GM19328 (cell line): ENCODE measurements at regions not wholly inside any gene's neighbourhood (a gene's known extent, or its start where the extent isn't known, plus 50 kb on each side); places are given as distances from the start of the nearest gene placed in this dataset.

Experiments used
- ATAC-seq: cut with Tn5 transposase; IDR thresholded peaks from one replicate; pipeline ENCODE4 v1.9.1; 2021; ENCODE audit warnings: mild to moderate bottlenecking, moderate library complexity; ENCODE audit not compliant: unreplicated experiment

DNA sequence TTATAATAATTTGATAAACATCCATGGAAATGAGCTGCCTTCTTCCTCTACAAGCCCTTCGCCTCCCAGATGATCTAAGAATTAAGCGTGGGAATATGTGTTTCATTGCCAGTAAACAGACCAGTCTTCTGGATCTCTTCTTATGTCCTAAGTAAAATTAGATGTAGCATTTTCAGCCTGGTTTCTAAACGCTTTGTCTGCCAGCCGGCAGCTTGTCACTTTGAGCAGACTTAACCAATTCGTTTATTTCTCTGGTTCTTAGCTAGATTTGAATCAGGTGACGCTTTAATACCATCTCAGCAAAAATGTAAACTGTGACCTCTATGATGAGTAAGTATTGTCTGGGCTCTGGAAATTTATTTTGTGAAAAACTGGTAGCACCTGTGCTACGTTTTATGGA lies 380.6 kb upstream of the NUDT12 start:
- no peak for ATAC-seq

DNA sequence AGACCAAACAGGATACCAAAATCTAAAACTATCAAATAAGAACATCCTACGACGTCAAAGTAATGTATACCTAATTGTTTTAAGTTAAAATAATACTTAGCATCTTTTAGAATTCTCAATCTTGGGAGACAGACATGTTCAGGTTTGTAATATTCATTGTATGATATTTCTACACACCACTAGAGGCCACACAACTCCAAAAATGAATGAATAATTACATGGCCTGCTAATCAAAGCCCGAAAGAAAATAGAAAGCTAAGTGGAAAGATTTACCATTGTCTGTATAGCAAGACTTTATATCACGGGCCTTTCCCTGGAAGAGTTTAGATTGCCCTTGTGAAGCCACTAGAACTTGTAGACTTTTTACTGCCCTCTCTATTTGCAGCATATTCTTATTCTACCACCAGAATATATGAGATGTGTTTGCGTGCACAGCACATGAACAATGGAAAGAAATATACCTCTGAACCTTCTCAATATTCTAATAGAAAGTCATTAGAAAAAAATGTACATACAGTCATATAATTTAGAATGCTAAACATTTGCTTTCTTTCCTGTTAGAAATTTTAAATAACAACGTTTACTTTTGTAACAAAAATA lies 380.1 kb upstream of the NUDT12 start:
- ATAC-seq, result no peak

DNA sequence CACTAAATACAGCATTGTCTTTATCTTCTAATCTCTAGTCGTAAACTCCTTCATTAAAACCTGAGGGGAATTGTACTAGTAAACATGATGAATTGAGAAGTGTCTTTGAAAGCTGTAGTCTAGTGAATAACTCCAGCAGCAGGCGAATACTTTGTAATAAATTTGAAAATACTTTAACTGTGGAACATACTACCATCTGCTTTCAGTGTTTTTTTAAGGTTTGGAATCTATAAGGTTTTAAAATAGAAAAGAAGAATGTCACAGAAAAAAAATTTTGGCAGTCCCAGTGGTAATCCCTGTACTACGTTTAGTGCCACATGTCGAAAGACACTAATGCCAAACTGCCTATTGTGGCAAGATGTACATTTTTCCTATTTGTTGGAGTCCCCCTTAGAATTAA lies 379.0 kb upstream of the NUDT12 start:
- ATAC-seq, result no peak

DNA sequence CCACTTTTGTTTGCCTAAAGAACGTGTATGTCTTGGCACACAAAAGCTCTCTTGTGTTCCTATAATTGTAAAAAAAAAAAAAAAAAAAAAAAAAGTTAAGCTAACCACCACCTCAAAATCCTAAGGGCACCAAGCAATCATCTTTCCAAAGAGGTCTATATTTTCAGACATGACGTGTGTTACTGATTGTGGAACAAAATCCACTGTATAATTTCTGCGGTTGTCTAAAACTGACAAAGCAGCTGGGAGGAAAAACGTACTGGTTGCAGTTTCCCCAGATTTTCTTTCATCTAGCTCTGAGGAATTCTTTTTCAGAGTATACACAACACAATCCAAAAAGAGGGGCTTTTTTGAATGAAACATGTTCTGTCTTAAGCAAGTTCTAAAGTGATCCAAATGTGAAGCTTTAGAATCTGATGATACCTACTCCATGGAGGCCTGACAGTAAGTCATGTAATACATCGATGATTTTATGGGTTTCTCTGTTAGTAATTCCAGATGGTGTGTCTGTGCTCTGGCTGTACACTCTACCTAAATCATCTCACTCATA lies 375.6 kb upstream of the NUDT12 start:
- no peak for ATAC-seq

DNA sequence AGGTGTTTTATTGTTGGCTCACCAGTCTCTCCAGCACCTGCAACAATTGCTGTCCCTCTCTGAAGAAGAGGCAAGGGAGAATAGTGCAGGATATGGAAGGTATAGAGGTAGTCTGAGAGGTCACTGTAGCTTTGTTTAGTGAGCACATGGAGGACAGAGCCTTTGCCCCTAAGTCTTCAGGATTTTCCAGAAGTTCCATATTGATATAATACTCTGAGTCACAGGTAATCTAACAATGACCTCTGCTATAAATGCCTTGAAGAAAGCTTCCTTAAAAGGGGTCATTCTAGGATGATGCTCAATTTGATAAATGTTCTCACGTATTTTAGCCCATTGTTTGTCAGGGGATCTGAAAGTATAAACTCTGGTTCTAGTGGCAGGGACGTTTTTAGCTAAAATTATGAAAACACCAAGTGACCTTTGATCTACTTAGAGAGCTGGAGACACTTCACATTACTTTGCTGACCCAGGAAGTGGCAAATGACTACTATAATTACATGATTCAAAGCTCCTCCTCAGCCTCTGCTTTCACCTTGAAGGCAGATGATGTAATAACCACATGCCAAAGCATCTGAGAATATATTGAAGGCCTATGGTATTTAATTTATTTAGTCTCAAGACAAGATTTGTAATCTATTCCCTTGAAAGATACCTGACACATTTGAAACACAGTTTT lies 366.9 kb upstream of the NUDT12 start:
- no peak for ATAC-seq

DNA sequence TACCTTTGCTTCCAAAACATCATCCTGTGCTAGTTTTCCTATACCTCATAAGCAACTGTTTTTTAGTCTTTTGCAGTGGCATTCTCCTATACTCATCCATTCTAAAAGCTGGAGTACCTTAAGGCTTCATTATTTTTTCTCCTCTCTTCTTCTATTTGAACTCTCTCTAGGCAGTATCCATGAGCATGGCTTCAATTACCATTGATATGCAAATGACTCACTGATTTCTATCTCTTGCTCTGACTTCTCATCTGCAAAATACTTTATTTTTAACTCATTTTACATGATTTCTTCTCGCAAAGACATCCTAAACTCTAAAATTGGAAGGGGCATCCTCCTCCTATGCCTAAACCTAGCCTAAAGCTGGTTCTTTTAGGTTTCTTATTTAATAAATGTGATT lies 365.1 kb upstream of the NUDT12 start:
- ATAC-seq, result no peak

DNA sequence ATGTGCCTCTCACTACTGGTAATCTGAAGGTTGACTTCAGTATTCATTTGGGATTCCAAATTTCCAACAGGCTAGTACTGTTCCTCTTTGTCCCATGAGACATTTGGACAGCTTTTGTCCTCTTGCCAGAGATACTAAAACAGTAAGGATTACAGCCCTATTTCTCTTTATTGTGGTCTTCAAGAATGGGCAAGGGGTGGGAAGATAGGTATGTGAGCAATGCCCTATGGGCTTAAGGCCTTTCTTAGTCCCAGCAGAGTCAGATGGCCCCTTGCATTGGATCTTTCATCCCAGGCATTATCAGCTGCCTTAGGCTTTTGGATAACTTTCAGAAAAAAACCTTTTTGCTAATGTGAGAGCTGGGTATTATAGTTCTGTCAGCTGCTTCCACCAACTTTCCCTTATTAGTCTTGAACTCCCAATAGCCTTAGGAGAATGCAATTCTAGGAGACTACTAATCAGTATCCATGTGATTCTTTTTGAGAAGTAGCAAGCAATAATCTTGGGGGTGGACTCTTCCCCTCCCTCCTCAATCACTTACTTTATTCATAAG lies 361.1 kb upstream of the NUDT12 start:
- no peak for ATAC-seq

DNA sequence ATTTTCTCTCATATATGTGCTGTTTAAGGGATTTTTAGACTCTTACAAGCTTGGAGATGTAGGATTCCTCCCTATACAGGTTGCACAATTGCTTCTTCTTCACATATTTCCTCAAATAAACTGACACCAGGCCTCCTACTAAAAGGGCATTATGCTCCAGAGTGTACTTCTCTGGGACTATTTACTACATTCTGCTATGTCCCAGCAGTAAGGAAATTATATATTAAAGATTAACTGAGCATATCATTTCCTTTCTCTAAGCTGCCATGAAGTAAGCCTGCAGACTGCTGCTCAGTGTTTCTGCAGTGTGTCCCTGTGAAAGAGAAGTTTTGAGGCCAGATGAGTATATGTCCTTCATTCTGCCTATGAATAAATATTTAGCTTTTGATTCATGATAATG lies 356.9 kb upstream of the NUDT12 start:
- no peak for ATAC-seq

DNA sequence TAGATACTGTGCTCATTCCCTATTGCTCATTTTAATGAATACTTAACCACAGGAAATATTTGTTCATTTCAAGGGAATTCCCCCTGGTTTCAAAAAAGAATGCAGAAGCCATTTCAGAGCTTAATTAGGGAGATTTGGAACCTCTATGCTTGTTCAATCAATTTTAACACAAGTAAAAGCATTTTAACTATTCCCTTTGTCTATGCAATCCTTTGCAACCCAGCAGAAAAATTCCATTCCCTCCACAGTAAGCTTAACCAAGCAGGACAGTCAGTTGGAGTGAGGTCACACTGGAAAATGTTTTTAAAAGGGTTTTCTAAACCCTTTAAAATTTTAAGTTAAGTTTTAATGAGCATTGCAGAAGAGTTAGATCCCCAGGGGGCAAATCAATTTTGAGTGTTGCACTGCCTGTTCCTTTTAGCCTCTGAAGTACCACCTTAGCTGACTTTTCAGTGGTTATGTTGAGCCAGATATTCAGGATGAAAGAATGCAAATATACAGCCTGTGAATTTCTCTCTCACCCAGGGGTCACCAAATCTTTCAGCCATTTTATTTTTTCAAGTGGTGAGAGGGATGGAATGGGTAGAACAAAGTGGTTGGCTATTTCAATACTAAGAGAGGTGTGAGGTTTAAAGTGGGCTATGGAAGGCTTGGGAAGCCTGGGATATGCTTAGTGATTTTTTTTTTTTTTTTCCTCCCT lies 356.2 kb upstream of the NUDT12 start:
- ATAC-seq, result no peak

DNA sequence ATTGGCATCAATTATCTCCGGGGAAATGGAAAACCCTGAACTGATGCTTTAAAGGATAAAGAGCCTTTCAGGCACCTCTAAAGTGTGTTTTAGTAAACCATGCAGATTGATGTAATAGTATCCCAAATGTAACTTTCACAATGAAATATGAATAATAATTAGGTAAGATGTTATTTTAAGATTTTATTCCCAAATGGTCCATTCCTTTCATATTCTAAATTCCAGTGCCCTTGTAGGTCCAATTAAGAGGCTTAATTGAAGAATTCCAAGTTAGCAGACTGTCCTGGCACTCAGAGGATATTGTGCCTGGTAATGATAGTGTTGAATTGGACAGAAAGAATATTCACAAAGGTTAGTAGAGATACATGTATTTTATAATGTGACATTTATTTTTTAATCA lies 352.5 kb upstream of the NUDT12 start:
- no peak for ATAC-seq

DNA sequence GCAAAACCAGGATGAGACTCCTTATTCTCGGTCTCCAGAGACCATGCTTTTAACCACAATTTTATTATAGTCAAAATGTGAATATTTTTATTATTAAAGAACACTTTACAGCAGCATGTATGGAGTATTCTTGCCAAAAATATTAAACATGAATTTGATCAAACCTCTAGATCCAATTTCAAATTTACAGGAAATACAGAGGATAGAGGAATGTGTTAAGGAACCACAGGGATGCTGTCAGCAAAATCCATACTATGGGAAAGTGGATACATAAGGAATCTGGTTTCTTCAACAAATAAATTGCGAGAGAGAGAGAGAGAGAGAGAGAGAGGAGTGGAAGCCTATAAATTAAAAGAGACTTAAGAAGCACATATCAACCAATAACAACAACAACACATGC lies 348.2 kb upstream of the NUDT12 start:
- ATAC-seq, result no peak

DNA sequence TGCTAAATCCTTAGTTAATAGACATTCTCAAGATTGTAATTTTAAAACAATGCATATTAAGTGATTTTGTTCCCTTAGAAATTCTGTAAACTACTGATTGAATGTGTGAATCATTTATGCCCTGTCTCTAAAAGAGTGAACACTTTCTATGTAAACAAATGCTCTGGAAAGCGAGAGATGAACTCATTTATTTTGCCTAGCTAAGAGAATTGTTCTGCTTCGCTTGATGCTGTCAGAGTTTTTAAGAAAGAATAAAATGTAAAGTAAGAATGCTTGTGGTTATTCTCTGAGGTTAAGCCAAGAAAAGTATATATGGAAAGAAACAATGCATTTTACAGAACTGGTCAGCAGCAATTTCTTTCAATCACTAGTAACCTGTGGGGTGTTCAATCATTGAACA lies 347.4 kb upstream of the NUDT12 start:
- ATAC-seq, result no peak

DNA sequence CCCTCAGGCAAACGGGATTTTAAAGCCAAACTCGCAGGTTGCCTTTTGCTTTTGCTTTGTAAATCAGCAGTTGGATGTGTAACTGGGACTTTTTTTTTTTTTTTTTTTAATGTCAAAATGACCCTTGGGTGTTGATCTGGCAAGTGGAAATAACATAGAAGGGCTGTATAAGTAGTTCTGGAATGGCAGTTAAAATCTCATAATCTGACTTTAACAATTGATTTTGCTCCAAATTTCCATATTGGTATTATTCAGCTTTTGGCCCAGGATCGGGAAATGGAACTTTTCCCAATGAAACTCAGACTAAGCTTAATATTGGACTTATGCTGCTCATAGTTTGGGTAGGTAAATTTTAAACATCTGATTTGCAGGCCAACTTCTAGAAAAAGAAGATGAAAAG lies 346.8 kb upstream of the NUDT12 start:
- no peak for ATAC-seq

DNA sequence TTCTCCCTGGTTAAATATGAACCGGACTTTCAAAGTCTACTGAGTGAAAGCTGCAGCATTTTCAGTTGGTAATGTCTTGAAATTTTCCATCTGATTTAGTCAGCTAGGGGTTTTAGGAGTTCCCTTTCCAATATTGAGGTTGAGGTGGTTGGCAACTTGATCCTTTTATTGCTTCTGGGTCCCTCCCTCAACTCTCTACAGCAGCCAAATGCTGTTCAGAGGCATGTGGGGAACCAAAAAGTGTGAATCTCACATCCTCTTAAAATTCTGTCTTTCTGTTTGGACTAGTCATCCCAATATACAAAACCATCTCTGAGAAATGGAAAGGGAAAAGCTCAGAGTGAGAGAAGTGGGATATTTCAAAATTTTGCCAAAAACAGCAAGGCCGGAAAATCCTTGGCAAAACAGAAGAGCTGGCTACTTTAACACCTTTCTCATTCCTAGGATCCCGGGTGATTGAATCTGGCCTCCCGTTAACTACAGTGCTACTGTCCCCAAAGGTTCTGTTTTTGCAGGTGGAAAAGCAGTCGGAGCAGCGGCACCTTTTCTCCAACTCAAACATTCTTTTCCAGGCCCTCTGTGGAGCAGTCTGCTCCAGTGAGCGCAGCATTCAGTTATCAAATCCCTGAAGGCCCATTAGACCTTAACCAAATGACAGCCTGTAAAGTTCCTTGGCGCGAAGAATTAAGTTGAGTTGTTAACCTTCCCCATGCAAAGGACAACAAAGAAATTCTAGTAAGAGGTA lies 345.9 kb upstream of the NUDT12 start:
- no peak for ATAC-seq

DNA sequence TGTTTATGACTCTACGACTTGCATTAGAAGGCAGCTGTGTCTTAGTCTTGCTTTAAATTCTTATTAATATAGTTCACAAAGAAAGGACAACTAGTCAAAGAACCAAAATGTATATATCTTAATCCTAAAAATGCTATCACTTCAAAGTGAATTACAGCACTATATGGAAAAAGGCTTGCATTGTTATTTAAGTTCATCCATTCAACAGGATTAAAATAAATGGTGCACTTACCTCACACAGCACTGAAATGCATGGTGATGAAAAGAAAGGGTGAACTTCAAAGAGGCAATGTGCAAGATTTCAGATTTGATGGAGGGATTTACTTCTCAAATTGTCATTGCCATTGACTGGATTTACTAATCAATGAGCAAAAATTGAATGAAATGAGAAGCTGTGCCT lies 344.4 kb upstream of the NUDT12 start:
- no peak for ATAC-seq

DNA sequence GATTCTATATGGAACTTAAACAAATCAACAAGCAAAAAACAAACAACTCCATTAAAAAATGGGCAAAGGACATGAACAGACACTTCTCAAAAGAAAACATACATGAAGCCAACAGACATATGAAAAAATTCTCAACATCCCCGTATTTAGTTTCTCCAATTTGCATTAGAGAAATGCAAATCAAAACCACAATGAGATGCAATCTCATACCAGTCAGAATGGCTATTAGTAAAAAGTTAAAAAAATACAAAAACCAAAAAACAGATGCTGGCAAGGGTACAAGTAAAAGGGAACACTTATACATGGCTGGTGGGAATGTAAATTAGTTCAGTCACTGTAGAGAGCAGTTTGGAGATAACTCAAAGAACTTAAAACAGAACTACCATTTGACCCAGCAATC lies 342.1 kb upstream of the NUDT12 start:
- ATAC-seq, result no peak

DNA sequence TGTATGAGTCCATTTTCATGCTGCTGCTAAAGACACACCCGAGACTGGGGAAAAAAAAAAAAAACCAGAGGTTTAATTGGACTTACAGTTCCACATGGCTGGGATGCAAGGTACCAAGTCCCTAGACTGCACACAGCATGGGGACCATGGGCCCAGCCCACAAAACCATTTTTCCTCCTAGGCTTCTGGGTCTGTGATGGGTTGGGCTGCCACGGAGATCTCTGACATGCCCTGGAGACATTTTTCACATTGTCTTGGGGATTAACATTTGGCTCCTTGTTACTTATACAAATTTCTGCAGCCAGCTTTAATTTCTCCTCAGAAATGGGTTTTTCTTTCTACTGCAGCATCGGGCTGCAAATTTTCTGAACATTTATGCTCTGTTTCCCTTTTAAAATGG lies 340.3 kb upstream of the NUDT12 start:
- no peak for ATAC-seq

DNA sequence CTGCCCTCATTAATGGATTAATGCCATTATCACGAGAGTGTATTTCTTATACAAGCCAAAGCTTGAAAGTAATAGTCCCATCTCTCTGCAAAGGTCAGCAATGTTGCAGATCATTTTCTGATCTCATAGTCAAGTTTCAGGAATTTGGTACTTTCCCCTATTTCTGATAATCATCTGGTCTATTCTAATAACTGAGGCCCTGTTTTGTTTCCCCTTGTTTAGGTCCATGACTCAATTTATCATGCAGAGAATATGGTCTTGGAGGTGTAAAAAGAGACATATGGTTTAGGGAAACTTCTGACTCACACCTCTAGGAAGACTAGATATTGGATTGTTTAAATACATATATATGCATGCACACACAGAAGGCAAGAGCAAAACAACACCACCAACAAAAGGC lies 339.3 kb upstream of the NUDT12 start:
- no peak for ATAC-seq

DNA sequence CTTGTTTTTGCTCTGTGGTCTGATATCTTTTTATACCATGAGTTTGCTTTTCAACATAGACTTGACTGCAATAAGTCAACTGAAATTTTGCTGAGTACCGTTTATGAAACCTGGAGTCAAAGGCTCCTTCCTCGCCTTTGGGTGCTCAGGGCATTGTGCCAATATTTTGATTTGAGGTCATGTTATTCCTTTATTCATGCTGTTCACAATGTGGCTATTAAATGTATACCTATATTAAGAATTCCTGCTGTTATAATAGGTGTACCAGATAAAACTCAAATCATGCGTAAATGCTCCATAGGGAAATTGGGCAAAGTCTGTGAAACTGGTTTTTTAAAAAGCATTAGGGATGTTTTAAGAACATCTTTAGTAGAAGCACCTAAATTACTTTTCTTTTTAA lies 334.0 kb upstream of the NUDT12 start:
- ATAC-seq, result no peak

DNA sequence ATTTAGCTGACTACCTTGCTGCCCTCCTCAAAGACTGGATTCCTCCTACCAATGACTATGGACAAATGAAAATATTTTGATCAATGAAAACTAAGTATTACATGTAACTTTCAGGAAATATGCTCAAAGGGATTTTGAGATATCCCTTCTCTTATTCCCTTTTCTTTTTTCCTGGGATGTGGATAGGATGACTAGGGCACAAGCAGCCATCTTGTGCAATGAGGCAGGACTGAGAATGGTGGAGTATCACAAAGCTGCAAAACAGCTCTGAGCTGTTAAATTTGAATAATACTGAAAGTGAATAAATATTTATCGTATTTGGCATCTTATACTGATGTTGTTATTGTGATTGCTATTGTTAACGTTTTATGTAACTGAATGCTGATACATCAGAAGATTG lies 333.1 kb upstream of the NUDT12 start:
- no peak for ATAC-seq

DNA sequence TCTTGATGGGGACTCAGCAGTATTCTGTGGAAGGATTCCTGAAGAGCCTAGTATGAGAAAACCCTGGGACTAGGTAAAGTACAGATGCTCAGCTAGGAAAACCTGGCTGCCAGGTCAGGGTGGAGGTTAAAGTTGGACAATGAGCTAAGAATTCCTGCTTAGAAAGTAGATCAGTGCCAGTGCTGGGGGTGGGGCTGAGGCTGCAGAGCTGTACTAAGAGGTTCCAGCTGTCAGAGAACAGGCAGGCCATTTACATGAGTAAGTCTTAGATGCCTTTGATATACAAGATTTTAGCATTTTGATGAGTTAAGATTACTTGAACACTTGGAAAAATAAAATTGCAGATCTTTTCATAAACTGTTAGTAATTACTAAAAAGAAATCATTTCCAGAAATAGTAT lies 332.3 kb upstream of the NUDT12 start:
- ATAC-seq, result no peak
